Adrenal gland (tissue), 5 donors: ENCODE measurements at regions not wholly inside any gene's neighbourhood (a gene's known extent, or its start where the extent isn't known, plus 50 kb on each side); places are given as distances from the start of the nearest gene placed in this dataset.

Experiments used
- POLR2A ChIP-seq, 2 donors: fragments of 450-650 bp; IDR thresholded peaks; one replicate each; pipeline ENCODE4 v1.6.1; 2017; ENCODE audit warnings: antibody characterized with exemption in 2 of 2, mild to moderate bottlenecking in 2 of 2, moderate library complexity in 1 of 2
- TF ChIP-seq, protein P1 (sequence below), 6 experiments: fragments of 450-650 bp in 4 of 6; fragments of 200-600 bp in 2 of 6; sonication (generic) in 1 of 6; IDR thresholded peaks; 1 replicate in 5 of 6; 2 replicates in 1 of 6; pipeline versions ENCODE4 v1.5.1 to v1.8.0; 2016 to 2021; ENCODE audit warnings: antibody characterized with exemption in 6 of 6, mild to moderate bottlenecking in 2 of 6, moderate library complexity in 1 of 6
- donor health status: DM: no; HTN: no; CAD: no.

GRCh38 chr1:56170784-56171320 lies 408.5 kb downstream of the PLPP3 start:
- TF ChIP-seq, protein P1, sequence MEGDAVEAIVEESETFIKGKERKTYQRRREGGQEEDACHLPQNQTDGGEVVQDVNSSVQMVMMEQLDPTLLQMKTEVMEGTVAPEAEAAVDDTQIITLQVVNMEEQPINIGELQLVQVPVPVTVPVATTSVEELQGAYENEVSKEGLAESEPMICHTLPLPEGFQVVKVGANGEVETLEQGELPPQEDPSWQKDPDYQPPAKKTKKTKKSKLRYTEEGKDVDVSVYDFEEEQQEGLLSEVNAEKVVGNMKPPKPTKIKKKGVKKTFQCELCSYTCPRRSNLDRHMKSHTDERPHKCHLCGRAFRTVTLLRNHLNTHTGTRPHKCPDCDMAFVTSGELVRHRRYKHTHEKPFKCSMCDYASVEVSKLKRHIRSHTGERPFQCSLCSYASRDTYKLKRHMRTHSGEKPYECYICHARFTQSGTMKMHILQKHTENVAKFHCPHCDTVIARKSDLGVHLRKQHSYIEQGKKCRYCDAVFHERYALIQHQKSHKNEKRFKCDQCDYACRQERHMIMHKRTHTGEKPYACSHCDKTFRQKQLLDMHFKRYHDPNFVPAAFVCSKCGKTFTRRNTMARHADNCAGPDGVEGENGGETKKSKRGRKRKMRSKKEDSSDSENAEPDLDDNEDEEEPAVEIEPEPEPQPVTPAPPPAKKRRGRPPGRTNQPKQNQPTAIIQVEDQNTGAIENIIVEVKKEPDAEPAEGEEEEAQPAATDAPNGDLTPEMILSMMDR (IDR thresholded peaks at IDR 0.05) = no peak
- no peak for TF ChIP-seq POLR2A (IDR thresholded peaks at IDR 0.05)
